Lung (tissue), 11 donors: ENCODE measurements at regions not wholly inside any gene's neighbourhood (a gene's known extent, or its start where the extent isn't known, plus 50 kb on each side); places are given as distances from the start of the nearest gene placed in this dataset.

Experiments used
- ATAC-seq: fragments of 200-7000 bp; cut with Tn5 transposase; one replicate; pipeline ENCODE4 v1.9.1; 2020; ENCODE audit warnings: moderate number of reproducible peaks; ENCODE audit not compliant: insufficient read depth, low FRiP score
- DNase-seq, 3 donors: peaks; one replicate each; pipeline ENCODE4 v3.0.0-alpha.2; 2013 to 2017
- H3K27ac ChIP-seq, 2 donors: one replicate each; pipeline ENCODE4 v1.5.1; 2013; ENCODE audit warnings: mild to moderate bottlenecking in 2 of 2, moderate library complexity in 2 of 2, control low read depth in 1 of 2, inconsistent platforms in 1 of 2, low read depth in 1 of 2, low read length in 1 of 2
- H3K27me3 ChIP-seq, 3 donors: one replicate each; pipeline ENCODE4 v1.5.1; 2013; ENCODE audit warnings: low read length in 2 of 3; ENCODE audit not compliant: control insufficient read depth in 3 of 3, insufficient read depth in 3 of 3
- H3K36me3 ChIP-seq, 4 donors: one replicate each; pipeline ENCODE4 v1.5.1; 2013; ENCODE audit warnings: low read length in 4 of 4, mild to moderate bottlenecking in 1 of 4, moderate library complexity in 1 of 4; ENCODE audit not compliant: control insufficient read depth in 4 of 4, insufficient read depth in 4 of 4
- H3K4me1 ChIP-seq, 5 donors: one replicate each; pipeline ENCODE4 v1.5.1; 2013; ENCODE audit warnings: low read length in 5 of 5, mild to moderate bottlenecking in 2 of 5, moderate library complexity in 1 of 5; ENCODE audit not compliant: control insufficient read depth in 5 of 5, insufficient read depth in 5 of 5
- H3K4me3 ChIP-seq: one replicate; pipeline ENCODE4 v1.5.1; 2013; ENCODE audit warnings: mild to moderate bottlenecking, control low read depth, moderate library complexity
- H3K9ac ChIP-seq, 2 donors: one replicate each; pipeline ENCODE4 v1.5.1; 2013; ENCODE audit warnings: low read length in 2 of 2, control low read depth in 1 of 2; ENCODE audit not compliant: insufficient read depth in 1 of 2
- H3K9me3 ChIP-seq, 4 donors: one replicate each; pipeline ENCODE4 v1.5.1; 2013; ENCODE audit warnings: low read length in 3 of 4, mild to moderate bottlenecking in 1 of 4, moderate library complexity in 1 of 4; ENCODE audit not compliant: control insufficient read depth in 4 of 4, insufficient read depth in 3 of 4
- CTCF ChIP-seq: IDR thresholded peaks from 2 replicates; pipeline ENCODE4 v1.5.1; 2012; ENCODE audit warnings: mild to moderate bottlenecking; ENCODE audit errors: control extremely low read depth, extremely low read depth
- WGBS, 2 donors: extraction: QIAGEN DNeasy Blood & Tissue Kit; methylation state at CpG; one replicate each; pipeline ENCODE4 v1.1.7; 2013; 5-methylcytosine and 5-hydroxymethylcytosine counted together
- donor health status: control.
- donor health status: control.
- donor health status: Bipolar disorder and iron deficiency.
- donor health status: healthy.
- donor health status: DM: yes; HTN: yes; CAD: no.

GRCh38 chr18:60753753-60754152 is 381.2 kb upstream of the MC4R start:
- Histone ChIP-seq H3K4me1 (no peaks in the 10 kb centered on the region), H3K9ac (no peak overlapping the region), H3K36me3 (no peaks in the 10 kb centered on the region), H3K27me3 (no peaks in the 10 kb centered on the region), H3K9me3 (no peaks in the 10 kb centered on the region), H3K27ac (no peak overlapping the region), H3K4me3 (no peak overlapping the region)
- 35% methylated on average over 3 of the region's 3 CpGs for WGBS, 2 donors
- ATAC-seq (no peak), DNase-seq (no peak)
- TF ChIP-seq CTCF, result no peak

GRCh38 chr18:60754413-60755009 is 381.9 kb upstream of the MC4R start:
- Histone ChIP-seq H3K27me3 (no peaks in the 10 kb centered on the region), H3K27ac (peak overlapping the region in 1 of 2 donors; percentile 33), H3K9ac (no peak overlapping the region), H3K9me3 (no peaks in the 10 kb centered on the region), H3K36me3 (no peaks in the 10 kb centered on the region), H3K4me1 (no peaks in the 10 kb centered on the region), H3K4me3 (no peak overlapping the region)
- TF ChIP-seq CTCF, result no peak
- ATAC-seq (no peak), DNase-seq (no peak)
- 28 to 39% methylated on average over 4 of the region's 4 CpGs for WGBS, 2 donors

- no peak for TF ChIP-seq CTCF
- ATAC-seq, result no peak
- no peaks in the 10 kb centered on the region for H3K27me3 ChIP-seq
- H3K4me1 ChIP-seq, result no peaks in the 10 kb centered on the region
- WGBS, 2 donors, result 59 to 68% methylated on average over 5 of the region's 5 CpGs
- no peaks in the 10 kb centered on the region for H3K9me3 ChIP-seq
- H3K9ac ChIP-seq, result no peak overlapping the region
- DNase-seq, result peak in 1 of 3 donors; percentile 4
- no peaks in the 10 kb centered on the region for H3K36me3 ChIP-seq
- H3K4me3 ChIP-seq, result no peak overlapping the region
- H3K27ac ChIP-seq, result no peak overlapping the region
Observed at GRCh38 chr18:60755134-60755533, 382.6 kb upstream of the MC4R start.

- Histone ChIP-seq H3K4me1 (no peaks in the 10 kb centered on the region), H3K27me3 (no peaks in the 10 kb centered on the region), H3K36me3 (no peaks in the 10 kb centered on the region), H3K27ac (no peak overlapping the region), H3K4me3 (no peak overlapping the region), H3K9ac (no peak overlapping the region), H3K9me3 (peaks cover 0 to 4% (median 0%) of the 10 kb centered on the region in 4 donors)
- no peak for DNase-seq
- no peak for TF ChIP-seq CTCF
- WGBS, 2 donors, result 92% methylated on average over 1 of the region's 1 CpG
- no peak for ATAC-seq
Observed at GRCh38 chr18:60775978-60776377, 403.4 kb upstream of the MC4R start.
